ENCODE measurements at regions not wholly inside any gene's neighbourhood (a gene's known extent, or its start where the extent isn't known, plus 50 kb on each side); places are given as distances from the start of the nearest gene placed in this dataset.
A peak's percentile ranks its signal among the peaks of the same experiment; 100 is the strongest.

DNA sequence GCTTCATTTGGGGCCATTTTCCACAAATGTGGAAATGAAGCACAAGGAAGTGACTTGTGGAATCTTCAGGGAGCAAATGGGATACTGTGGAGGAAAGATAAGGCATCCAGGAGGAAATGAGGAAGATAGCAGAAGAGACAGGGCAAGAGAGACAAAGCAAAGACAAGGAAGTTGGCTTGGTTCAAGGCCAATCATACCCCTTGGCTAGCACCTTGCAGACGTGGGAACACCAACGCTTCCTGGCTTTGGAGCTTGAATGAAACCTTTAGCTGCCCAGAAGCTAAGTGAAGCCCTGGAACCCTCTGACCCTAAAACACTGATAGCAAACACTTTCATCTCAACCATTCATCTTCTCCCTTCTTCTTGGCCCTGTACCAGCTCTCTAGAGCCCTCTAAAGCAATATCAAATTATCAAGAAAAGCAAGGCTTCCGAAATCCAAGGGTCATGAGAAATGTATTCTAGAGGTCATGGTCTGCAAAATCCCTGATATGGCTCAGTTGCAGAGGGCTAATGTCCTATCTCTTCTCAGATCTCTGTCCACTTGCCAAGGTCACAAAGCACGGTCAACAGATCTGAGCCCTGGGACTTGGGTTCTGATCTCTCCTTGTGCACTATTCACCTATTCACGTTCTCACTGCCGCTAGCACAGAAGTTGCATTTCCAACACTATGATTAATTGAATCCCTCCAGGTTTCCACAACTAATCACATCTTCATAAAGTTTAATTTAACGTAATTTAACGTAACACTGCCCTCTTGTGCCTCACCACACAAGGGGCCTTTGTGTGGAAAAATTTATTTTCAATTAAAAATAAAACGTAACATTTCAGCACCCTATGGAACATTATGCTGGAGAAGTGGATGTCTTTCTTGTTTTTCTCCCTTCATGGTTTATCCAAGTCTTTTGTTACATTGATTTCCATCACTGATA, 557.6 kb upstream of the ADAMTS9 start:
- H3K4me3 ChIP-seq (ENCODE audit: low read length in 2 of 2), result no peak overlapping the region
- no peaks in the 10 kb centered on the region for H3K36me3 ChIP-seq (ENCODE audit: control insufficient read depth in 1 of 2, insufficient read depth in 2 of 2, low read length in 1 of 2)
- intact Hi-C loops (cut with DNase I), result loop anchor here in 1 of 2 donors (2.0 to 10.0 kb wide), 2 partner anchors 561 to 713 kb away; partner anchors contain the start of gene ADAMTS9
- H3K27me3 ChIP-seq (ENCODE audit: control insufficient read depth in 1 of 2, insufficient read depth in 2 of 2, low read length in 1 of 2), result no peaks in the 10 kb centered on the region
- DNase-seq (no peak), ATAC-seq (ENCODE audit: low FRiP score) (peak; percentile 21)
- no peak overlapping the region for H3K27ac ChIP-seq (ENCODE audit: low read depth in 1 of 2, low read length in 2 of 2)
- no peaks in the 10 kb centered on the region for H3K9me3 ChIP-seq (ENCODE audit: control insufficient read depth, low read length)
- WGBS, 2 donors, result 36 to 38% methylated on average over 9 of the region's 9 CpGs
- no peaks in the 10 kb centered on the region for H3K4me1 ChIP-seq (ENCODE audit: control insufficient read depth in 1 of 2, insufficient read depth in 2 of 2, low read length in 2 of 2)

DNA sequence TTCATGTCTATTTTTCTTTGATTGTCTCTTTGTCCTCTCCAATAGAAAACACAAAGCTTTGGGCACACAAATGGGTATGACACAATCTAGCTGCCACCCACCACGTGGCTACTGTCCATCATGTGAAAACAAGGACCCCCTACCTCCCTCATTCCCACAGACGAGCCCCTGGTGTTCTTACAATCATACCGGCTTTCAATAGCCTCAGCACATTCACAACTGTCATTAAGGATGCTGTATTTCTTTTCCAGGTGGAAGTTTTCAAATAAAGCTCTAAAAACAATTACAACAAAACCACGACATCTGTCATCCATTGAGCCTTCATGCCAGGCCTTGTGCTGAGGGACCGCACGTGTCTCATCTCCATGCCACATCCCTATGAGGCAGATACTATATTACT, 552.6 kb upstream of the ADAMTS9 start:
- no peak overlapping the region for H3K27ac ChIP-seq (ENCODE audit: low read depth in 1 of 2, low read length in 2 of 2)
- DNase-seq (no peak), ATAC-seq (ENCODE audit: low FRiP score) (no peak)
- WGBS, 2 donors, result 92% methylated on average over 6 of the region's 6 CpGs
- H3K27me3 ChIP-seq (ENCODE audit: control insufficient read depth in 1 of 2, insufficient read depth in 2 of 2, low read length in 1 of 2), result no peaks in the 10 kb centered on the region
- no peaks in the 10 kb centered on the region for H3K36me3 ChIP-seq (ENCODE audit: control insufficient read depth in 1 of 2, insufficient read depth in 2 of 2, low read length in 1 of 2)
- H3K4me3 ChIP-seq (ENCODE audit: low read length in 2 of 2), result no peak overlapping the region
- no peaks in the 10 kb centered on the region for H3K9me3 ChIP-seq (ENCODE audit: control insufficient read depth, low read length)
- intact Hi-C loops (cut with DNase I), result loop anchor here (5.0 to 10.0 kb wide), 2 partner anchors 556 to 708 kb away; partner anchors contain the start of gene ADAMTS9 (in 1 of the 2)
- no peaks in the 10 kb centered on the region for H3K4me1 ChIP-seq (ENCODE audit: control insufficient read depth in 1 of 2, insufficient read depth in 2 of 2, low read length in 2 of 2)

DNA sequence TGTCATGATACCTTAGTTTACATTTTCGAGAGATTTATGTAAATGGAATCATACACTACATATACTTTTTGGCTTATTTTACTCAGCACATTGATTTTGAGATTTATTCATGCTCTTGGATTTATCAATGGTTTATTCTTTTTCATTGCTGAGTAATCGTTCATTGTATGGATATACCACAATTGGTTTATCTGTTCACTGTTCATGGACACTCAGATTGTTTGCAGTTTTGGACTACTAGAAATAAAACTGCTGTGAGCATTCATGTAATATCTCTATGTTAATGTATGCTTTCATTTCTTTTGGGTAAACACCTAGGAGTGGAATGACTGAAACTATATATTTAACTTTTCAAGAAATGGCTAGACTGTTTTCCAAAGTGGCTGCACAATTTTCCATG, 550.9 kb upstream of the ADAMTS9 start:
- Histone ChIP-seq H3K4me3 (ENCODE audit: low read length in 2 of 2) (no peak overlapping the region), H3K4me1 (ENCODE audit: control insufficient read depth in 1 of 2, insufficient read depth in 2 of 2, low read length in 2 of 2) (no peaks in the 10 kb centered on the region), H3K36me3 (ENCODE audit: control insufficient read depth in 1 of 2, insufficient read depth in 2 of 2, low read length in 1 of 2) (no peaks in the 10 kb centered on the region), H3K9me3 (ENCODE audit: control insufficient read depth, low read length) (no peaks in the 10 kb centered on the region), H3K27ac (ENCODE audit: low read depth in 1 of 2, low read length in 2 of 2) (no peak overlapping the region), H3K27me3 (ENCODE audit: control insufficient read depth in 1 of 2, insufficient read depth in 2 of 2, low read length in 1 of 2) (no peaks in the 10 kb centered on the region)
- intact Hi-C loops (cut with DNase I), result no loop called here
- 95 to 100% methylated on average over 2 of the region's 2 CpGs for WGBS, 2 donors
- ATAC-seq (ENCODE audit: low FRiP score), result no peak
- DNase-seq, result no peak

DNA sequence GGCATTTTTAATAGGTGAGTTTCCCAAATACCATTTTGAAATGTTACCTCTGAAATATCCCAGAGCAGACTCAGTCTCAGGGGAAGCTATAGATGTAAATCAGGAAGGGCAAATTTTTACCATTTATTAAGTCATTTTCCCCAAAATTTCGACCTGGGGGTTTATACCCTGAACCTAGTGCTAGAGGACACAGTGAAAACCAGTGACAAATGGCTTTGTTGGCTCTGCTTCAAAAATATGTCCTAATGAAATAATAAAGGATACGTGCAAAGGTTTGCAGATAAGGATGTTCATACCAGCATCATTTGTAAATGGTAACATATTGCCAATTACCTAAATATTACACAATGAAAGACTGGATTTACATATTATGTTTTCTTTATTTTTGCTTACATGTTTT, 546.7 kb upstream of the ADAMTS9 start:
- H3K27me3 ChIP-seq (ENCODE audit: control insufficient read depth in 1 of 2, insufficient read depth in 2 of 2, low read length in 1 of 2), result no peaks in the 10 kb centered on the region
- intact Hi-C loops (cut with DNase I), result no loop called here
- H3K9me3 ChIP-seq (ENCODE audit: control insufficient read depth, low read length), result no peaks in the 10 kb centered on the region
- DNase-seq (no peak), ATAC-seq (ENCODE audit: low FRiP score) (no peak)
- no peaks in the 10 kb centered on the region for H3K4me1 ChIP-seq (ENCODE audit: control insufficient read depth in 1 of 2, insufficient read depth in 2 of 2, low read length in 2 of 2)
- 62 to 70% methylated on average over 2 of the region's 2 CpGs for WGBS, 2 donors
- no peaks in the 10 kb centered on the region for H3K36me3 ChIP-seq (ENCODE audit: control insufficient read depth in 1 of 2, insufficient read depth in 2 of 2, low read length in 1 of 2)
- no peak overlapping the region for H3K27ac ChIP-seq (ENCODE audit: low read depth in 1 of 2, low read length in 2 of 2)
- H3K4me3 ChIP-seq (ENCODE audit: low read length in 2 of 2), result no peak overlapping the region

DNA sequence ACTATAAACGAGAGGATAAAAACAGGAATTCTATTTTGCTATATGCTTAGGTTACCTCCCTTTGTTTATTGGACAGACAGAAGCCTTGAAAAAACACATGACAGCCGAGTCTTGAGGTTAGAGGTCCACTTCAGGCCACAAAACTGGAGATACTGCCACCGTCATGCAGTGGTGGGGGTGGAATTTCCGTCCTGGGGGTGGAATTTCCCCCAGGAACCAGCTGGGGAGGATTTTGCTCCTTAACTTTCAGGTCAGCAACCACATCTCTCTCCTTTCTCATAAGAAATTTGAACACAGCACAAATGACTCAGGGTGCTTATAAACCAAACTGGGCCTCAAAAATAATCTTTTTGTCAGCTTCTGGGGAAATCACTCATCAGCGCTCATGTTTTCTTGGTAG, 545.8 kb upstream of the ADAMTS9 start:
- Histone ChIP-seq H3K27ac (ENCODE audit: low read depth in 1 of 2, low read length in 2 of 2) (no peak overlapping the region), H3K36me3 (ENCODE audit: control insufficient read depth in 1 of 2, insufficient read depth in 2 of 2, low read length in 1 of 2) (no peaks in the 10 kb centered on the region), H3K4me1 (ENCODE audit: control insufficient read depth in 1 of 2, insufficient read depth in 2 of 2, low read length in 2 of 2) (no peaks in the 10 kb centered on the region), H3K9me3 (ENCODE audit: control insufficient read depth, low read length) (no peaks in the 10 kb centered on the region), H3K4me3 (ENCODE audit: low read length in 2 of 2) (no peak overlapping the region), H3K27me3 (ENCODE audit: control insufficient read depth in 1 of 2, insufficient read depth in 2 of 2, low read length in 1 of 2) (no peaks in the 10 kb centered on the region)
- intact Hi-C loops (cut with DNase I), result no loop called here
- 87 to 92% methylated on average over 5 of the region's 5 CpGs for WGBS, 2 donors
- ATAC-seq (ENCODE audit: low FRiP score) (no peak), DNase-seq (no peak)

DNA sequence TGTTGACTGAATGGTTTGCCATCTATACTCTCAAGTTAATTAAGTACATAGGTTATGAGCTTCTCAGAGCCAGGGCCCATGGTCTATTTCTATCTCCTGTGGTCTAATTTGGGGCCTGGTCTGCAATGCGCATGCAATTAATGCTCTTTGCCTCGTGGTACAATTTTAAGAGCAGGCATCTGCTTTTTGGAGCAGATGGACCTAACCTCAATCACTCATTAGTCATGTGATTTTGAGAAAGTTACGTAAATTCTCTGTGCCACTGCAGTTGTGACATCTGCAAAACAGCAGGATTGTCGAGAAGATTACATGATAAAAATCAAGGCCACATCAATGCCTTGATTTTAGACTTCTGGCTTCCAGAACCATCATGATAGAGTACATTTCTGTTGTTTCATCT, 543.7 kb upstream of the ADAMTS9 start:
- ATAC-seq (ENCODE audit: low FRiP score) (no peak), DNase-seq (no peak)
- no peaks in the 10 kb centered on the region for H3K9me3 ChIP-seq (ENCODE audit: control insufficient read depth, low read length)
- 93 to 94% methylated on average over 4 of the region's 4 CpGs for WGBS, 2 donors
- intact Hi-C loops (cut with DNase I), result no loop called here
- H3K36me3 ChIP-seq (ENCODE audit: control insufficient read depth in 1 of 2, insufficient read depth in 2 of 2, low read length in 1 of 2), result no peaks in the 10 kb centered on the region
- no peaks in the 10 kb centered on the region for H3K27me3 ChIP-seq (ENCODE audit: control insufficient read depth in 1 of 2, insufficient read depth in 2 of 2, low read length in 1 of 2)
- no peak overlapping the region for H3K27ac ChIP-seq (ENCODE audit: low read depth in 1 of 2, low read length in 2 of 2)
- no peaks in the 10 kb centered on the region for H3K4me1 ChIP-seq (ENCODE audit: control insufficient read depth in 1 of 2, insufficient read depth in 2 of 2, low read length in 2 of 2)
- no peak overlapping the region for H3K4me3 ChIP-seq (ENCODE audit: low read length in 2 of 2)

DNA sequence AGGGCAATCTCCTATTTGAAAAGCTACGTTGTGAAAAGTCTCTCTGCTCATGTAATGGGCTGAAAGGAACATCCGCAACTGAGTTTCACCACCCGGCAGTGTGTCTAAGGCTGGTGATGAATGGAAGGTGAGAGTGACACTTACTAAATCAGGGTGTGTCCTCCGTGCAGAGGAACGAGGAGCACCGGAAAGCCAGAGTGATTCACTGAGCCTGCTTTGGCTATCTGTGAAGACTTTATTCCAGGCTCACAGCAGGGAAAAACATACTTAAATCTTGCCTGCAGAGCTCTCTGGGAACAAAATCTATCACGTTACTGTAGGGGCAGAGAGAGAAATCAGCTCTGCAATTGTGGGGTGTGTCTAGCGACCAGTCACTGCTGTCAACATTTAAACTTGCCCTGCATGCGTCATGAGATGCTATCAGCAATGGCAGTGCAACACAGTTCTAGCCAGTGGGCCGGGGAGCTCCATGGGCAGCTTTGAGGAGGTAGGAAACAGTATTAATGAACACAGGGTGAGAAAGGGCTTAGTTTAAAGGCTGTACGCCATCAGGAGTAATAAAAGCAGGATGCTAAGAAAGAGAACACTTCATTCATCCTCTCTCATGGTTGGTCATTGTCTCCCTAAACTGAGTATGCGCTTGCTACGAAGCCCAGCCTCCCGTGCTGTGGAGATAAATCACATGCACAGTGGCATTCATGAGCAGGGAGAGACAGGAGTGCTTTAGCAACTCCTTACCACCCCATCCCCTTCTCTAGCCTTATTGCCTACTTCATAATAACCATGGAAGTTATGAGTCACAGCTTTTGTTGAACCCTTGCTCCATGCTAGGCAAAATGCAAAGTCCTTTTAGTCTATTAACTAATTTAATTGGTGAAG, 542.7 kb upstream of the ADAMTS9 start:
- no peak overlapping the region for H3K4me3 ChIP-seq (ENCODE audit: low read length in 2 of 2)
- ATAC-seq (ENCODE audit: low FRiP score), result no peak
- H3K9me3 ChIP-seq (ENCODE audit: control insufficient read depth, low read length), result no peaks in the 10 kb centered on the region
- H3K36me3 ChIP-seq (ENCODE audit: control insufficient read depth in 1 of 2, insufficient read depth in 2 of 2, low read length in 1 of 2), result no peaks in the 10 kb centered on the region
- WGBS, 2 donors, result 83 to 86% methylated on average over 14 of the region's 14 CpGs
- intact Hi-C loops (cut with DNase I), result no loop called here
- no peak overlapping the region for H3K27ac ChIP-seq (ENCODE audit: low read depth in 1 of 2, low read length in 2 of 2)
- DNase-seq, result no peak
- no peaks in the 10 kb centered on the region for H3K4me1 ChIP-seq (ENCODE audit: control insufficient read depth in 1 of 2, insufficient read depth in 2 of 2, low read length in 2 of 2)
- H3K27me3 ChIP-seq (ENCODE audit: control insufficient read depth in 1 of 2, insufficient read depth in 2 of 2, low read length in 1 of 2), result no peaks in the 10 kb centered on the region

DNA sequence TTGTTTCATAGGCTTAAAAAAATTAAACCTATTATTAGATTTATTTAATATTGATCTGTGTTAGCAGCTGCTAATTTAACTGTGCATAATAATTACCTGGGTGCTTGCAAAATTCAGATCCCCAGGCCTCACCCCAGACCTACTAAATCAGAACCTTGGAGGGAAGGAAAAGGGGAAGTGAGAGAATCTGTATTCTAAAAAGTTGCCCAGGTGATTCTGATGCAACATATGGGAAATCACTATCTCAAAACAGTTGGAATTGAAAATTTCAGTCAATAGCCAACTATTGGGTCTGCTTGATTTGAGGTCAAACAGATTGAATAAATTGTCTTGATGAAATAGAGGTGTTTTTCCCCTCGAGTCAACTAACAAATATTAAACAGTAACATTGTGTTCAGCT, 538.5 kb upstream of the ADAMTS9 start:
- intact Hi-C loops (cut with DNase I), result no loop called here
- H3K9me3 ChIP-seq (ENCODE audit: control insufficient read depth, low read length), result no peaks in the 10 kb centered on the region
- no peak overlapping the region for H3K27ac ChIP-seq (ENCODE audit: low read depth in 1 of 2, low read length in 2 of 2)
- ATAC-seq (ENCODE audit: low FRiP score), result no peak
- DNase-seq, result no peak
- no peak overlapping the region for H3K4me3 ChIP-seq (ENCODE audit: low read length in 2 of 2)
- H3K4me1 ChIP-seq (ENCODE audit: control insufficient read depth in 1 of 2, insufficient read depth in 2 of 2, low read length in 2 of 2), result no peaks in the 10 kb centered on the region
- WGBS, 2 donors, result 93% methylated on average over 1 of the region's 1 CpG
- no peaks in the 10 kb centered on the region for H3K36me3 ChIP-seq (ENCODE audit: control insufficient read depth in 1 of 2, insufficient read depth in 2 of 2, low read length in 1 of 2)
- H3K27me3 ChIP-seq (ENCODE audit: control insufficient read depth in 1 of 2, insufficient read depth in 2 of 2, low read length in 1 of 2), result no peaks in the 10 kb centered on the region
